ENCODE measurements at regions not wholly inside any gene's neighbourhood (a gene's known extent, or its start where the extent isn't known, plus 50 kb on each side); places are given as distances from the start of the nearest gene placed in this dataset.
"Not testable (repeated sequence)": the region's sequence is repeated elsewhere in the genome, so short reads cannot be mapped to it uniquely, and the experiment has no call there.

- DNase-seq (ENCODE audit: low spot score); H3K9me3 Mint-ChIP-seq; H3K27me3 Mint-ChIP-seq (ENCODE audit: low read depth); ATAC-seq; H3K4me1 Mint-ChIP-seq; H3K27ac Mint-ChIP-seq; H3K4me3 Mint-ChIP-seq; CTCF ChIA-PET; H3K36me3 Mint-ChIP-seq; POLR2A ChIA-PET: not testable (repeated sequence)
Measured at GRCh38 chr10:109312555-109312954, 610.8 kb downstream of the XPNPEP1 start.

DNA sequence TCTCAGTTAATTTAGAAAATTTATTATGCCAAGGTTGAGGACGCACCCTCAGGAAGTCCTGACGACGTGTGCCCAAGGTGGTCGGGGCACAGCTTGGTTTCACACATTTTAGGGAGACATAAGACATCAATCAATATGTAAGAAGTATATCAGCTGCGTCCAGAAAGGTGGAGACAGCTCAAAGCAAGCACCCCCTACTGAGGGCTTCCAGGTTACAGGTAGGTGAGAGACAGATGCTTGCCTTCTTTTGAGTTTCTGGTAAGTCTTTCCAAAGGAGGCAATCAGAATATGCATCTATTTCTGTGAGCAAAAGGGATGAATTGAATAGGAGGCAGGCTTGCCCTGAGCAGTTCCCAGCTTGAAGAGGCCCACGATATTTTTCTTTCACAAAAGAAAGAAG, 614.3 kb downstream of the XPNPEP1 start:
- Mint-ChIP-seq H3K9me3 (peaks cover 2% of the 10 kb centered on the region; the same call in 1 of the 2 replicates), H3K27ac (no peak overlapping the region), H3K27me3 (ENCODE audit: low read depth) (no peaks in the 10 kb centered on the region), H3K36me3 (no peaks in the 10 kb centered on the region), H3K4me3 (no peak overlapping the region), H3K4me1 (peaks cover 14% of the 10 kb centered on the region; the same call in 1 of the 2 replicates)
- CTCF ChIA-PET, result no interaction called here
- ATAC-seq (no peak), DNase-seq (ENCODE audit: low spot score) (no peak)
- TF ChIP-seq KAT7 (CRISPR knock-in tag; IDR thresholded peaks at IDR 0.05; ENCODE audit: borderline replicate concordance) (no peak), EMX1 (CRISPR knock-in tag; IDR thresholded peaks at IDR 0.05) (no peak), FOXJ3 (CRISPR knock-in tag; IDR thresholded peaks at IDR 0.05; ENCODE audit: borderline replicate concordance) (no peak)
- POLR2A ChIA-PET, result no interaction called here

DNA sequence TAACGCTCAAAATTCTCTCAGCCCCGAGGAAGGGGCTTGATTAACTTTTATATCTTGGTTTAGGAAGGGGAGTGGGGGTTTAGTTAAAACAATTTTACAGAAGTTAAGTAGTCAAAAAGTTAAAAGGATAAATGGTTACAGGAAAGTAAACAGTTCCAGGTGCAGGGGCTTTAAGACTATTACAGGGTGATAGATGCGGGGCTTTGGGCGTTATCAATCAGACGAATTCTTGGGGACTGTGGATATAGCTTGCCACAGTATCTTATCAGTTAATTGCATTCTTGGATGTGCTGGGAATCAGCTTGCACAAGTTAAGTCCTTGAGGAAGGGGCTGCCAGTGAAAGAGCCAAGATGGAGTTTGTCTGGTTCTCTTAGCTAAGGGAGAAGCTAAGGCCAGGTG, 616.2 kb downstream of the XPNPEP1 start:
- ATAC-seq; H3K27me3 Mint-ChIP-seq (ENCODE audit: low read depth); DNase-seq (ENCODE audit: low spot score); CTCF ChIA-PET; H3K27ac Mint-ChIP-seq; H3K4me3 Mint-ChIP-seq; H3K9me3 Mint-ChIP-seq; POLR2A ChIA-PET; H3K36me3 Mint-ChIP-seq: not testable (repeated sequence)
- H3K4me1 Mint-ChIP-seq, result peaks cover 14% of the 10 kb centered on the region; the same call in 1 of the 2 replicates

- Mint-ChIP-seq H3K27me3 (ENCODE audit: low read depth) (no peaks in the 10 kb centered on the region), H3K36me3 (no peaks in the 10 kb centered on the region), H3K4me1 (peaks cover 14% of the 10 kb centered on the region; the same call in 1 of the 2 replicates), H3K4me3 (no peak overlapping the region), H3K9me3 (no peaks in the 10 kb centered on the region), H3K27ac (no peak overlapping the region)
- ChIA-PET CTCF (no interaction called here), POLR2A (no interaction called here)
- no peak for DNase-seq (ENCODE audit: low spot score)
- TF ChIP-seq PRRX2 (CRISPR knock-in tag; IDR thresholded peaks at IDR 0.05) (no peak), RORB (CRISPR knock-in tag; IDR thresholded peaks at IDR 0.05) (no peak), GABPB1 (CRISPR knock-in tag; IDR thresholded peaks at IDR 0.05) (no peak), SMAD4 (CRISPR knock-in tag; IDR thresholded peaks at IDR 0.05) (no peak), RELA (CRISPR knock-in tag; IDR thresholded peaks at IDR 0.05; ENCODE audit: borderline replicate concordance) (no peak), TCF7 (CRISPR knock-in tag; IDR thresholded peaks at IDR 0.05; ENCODE audit: low read depth) (no peak), HMGXB4 (CRISPR knock-in tag; IDR thresholded peaks at IDR 0.05) (no peak), ETV6 (CRISPR knock-in tag; IDR thresholded peaks at IDR 0.05) (no peak), ATF3 (CRISPR knock-in tag; conservative IDR thresholded peaks at IDR 0.05) (no peak), JUN (CRISPR knock-in tag; IDR thresholded peaks at IDR 0.05) (no peak)
- TF ChIP-seq, protein P1, sequence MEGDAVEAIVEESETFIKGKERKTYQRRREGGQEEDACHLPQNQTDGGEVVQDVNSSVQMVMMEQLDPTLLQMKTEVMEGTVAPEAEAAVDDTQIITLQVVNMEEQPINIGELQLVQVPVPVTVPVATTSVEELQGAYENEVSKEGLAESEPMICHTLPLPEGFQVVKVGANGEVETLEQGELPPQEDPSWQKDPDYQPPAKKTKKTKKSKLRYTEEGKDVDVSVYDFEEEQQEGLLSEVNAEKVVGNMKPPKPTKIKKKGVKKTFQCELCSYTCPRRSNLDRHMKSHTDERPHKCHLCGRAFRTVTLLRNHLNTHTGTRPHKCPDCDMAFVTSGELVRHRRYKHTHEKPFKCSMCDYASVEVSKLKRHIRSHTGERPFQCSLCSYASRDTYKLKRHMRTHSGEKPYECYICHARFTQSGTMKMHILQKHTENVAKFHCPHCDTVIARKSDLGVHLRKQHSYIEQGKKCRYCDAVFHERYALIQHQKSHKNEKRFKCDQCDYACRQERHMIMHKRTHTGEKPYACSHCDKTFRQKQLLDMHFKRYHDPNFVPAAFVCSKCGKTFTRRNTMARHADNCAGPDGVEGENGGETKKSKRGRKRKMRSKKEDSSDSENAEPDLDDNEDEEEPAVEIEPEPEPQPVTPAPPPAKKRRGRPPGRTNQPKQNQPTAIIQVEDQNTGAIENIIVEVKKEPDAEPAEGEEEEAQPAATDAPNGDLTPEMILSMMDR (IDR thresholded peaks at IDR 0.05), result no peak
- no peak for ATAC-seq
Measured at GRCh38 chr10:109306698-109307097, 616.6 kb downstream of the XPNPEP1 start.

DNA sequence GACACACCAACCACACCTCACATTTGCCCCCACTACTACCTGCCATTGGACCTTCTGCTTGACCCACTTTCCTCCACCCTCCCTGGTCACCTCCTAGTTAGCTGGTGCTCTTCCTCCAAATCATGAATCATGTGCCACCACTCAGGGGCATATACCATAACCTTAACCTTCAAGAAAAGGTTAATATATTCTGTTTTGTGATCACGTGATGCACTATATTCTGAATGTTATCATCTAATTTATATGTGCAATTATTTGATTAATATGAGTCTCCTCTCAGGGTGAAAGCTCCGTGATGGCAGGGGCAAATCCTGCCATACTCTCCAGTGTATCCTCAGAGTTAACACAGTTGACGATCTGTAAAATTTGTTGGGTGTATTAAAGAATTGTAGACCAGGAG, 635.5 kb downstream of the XPNPEP1 start:
- ChIA-PET POLR2A (no interaction called here), CTCF (no interaction called here)
- Mint-ChIP-seq H3K36me3 (no peaks in the 10 kb centered on the region), H3K9me3 (peaks cover 2% of the 10 kb centered on the region; the same call in 1 of the 2 replicates), H3K4me3 (no peak overlapping the region), H3K4me1 (no peaks in the 10 kb centered on the region), H3K27me3 (ENCODE audit: low read depth) (no peaks in the 10 kb centered on the region; the same call in 1 of the 2 replicates), H3K27ac (no peak overlapping the region)
- TF ChIP-seq CREM (CRISPR knock-in tag; IDR thresholded peaks at IDR 0.05) (no peak), PRRX2 (CRISPR knock-in tag; IDR thresholded peaks at IDR 0.05) (no peak), NFE2L1 (CRISPR knock-in tag; IDR thresholded peaks at IDR 0.05) (no peak), FOXJ3 (CRISPR knock-in tag; IDR thresholded peaks at IDR 0.05; ENCODE audit: borderline replicate concordance) (no peak), PREB (CRISPR knock-in tag; IDR thresholded peaks at IDR 0.05; ENCODE audit: borderline replicate concordance) (no peak), NFATC4 (CRISPR knock-in tag; IDR thresholded peaks at IDR 0.05) (no peak)
- DNase-seq (ENCODE audit: low spot score) (no peak), ATAC-seq (no peak)

Data from WTC11 (cell line).